Stimulated activated CD4-positive, alpha-beta T cell treated with anti-CD3 and anti-CD28 coated beads, Interleukin-1b, Interleukin-23, amount 100 ng/mL, for 24 hours (primary cell): ENCODE measurements at regions not wholly inside any gene's neighbourhood (a gene's known extent, or its start where the extent isn't known, plus 50 kb on each side); places are given as distances from the start of the nearest gene placed in this dataset.
A peak's percentile ranks its signal among the peaks of the same experiment; 100 is the strongest.

ENCODE experiments used
- DNase-seq, 4 experiments: peaks; one replicate each; pipeline ENCODE4 v3.0.0-alpha.2; 2020; ENCODE audit warnings: low read depth in 4 of 4, low spot score in 1 of 4

DNA sequence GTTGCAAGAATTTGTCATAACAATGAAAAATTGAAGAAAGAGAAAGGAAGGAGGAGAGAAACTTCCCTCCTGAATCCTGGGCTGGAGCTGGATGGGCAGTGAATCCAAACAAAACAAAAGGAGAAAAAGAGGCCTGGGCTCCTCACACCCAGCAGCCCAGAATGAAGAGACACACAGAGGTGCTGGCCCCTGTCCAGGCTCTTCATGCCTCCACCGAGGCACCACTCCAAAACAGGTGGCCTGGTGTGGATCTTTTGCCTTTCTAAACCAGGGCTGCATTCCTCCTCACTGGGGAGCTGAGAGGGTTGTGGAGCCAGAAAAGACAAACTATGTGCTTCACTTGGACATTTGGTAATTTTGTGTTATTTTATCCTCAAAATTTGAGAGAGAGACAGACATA lies 76.0 kb downstream of the FAM124B start:
- no peak for DNase-seq

DNA sequence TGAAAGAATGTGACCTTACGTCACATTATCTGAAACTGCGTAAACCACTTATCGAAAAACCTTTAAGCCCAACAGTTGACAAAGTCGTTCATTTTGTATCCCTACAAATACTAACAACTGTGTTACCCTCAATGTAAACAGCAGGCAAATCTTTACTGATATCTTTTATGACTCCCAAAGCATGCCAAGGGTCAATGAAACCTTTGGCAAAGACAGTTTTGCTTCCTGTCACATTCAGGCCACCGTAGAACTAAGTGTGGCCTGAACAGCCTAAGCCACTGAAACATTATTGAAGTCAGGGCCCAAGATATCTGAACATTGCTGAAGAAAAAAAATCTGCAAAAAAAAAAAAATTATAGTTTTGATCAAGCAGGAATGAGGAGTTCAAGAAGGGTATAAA lies 77.3 kb downstream of the FAM124B start:
- DNase-seq = no peak

DNA sequence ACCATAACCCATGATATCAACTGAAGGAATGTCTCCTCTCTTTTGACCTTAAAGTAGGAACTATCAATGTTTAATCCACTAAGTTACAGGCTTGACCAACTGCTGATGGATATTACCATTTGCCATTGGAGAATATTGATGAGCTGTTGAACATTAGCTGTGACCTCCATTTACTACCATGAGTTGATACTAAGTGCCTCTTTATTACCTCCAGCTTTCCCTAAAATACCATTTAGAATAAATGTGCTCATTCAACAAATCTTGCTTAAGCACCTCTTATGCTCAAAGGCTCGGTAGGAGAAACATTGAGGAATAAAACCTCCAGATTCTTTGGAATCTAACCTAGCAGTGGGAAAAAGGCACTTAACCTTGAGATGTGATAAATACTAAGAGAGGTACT lies 81.2 kb downstream of the FAM124B start:
- no peak for DNase-seq

DNA sequence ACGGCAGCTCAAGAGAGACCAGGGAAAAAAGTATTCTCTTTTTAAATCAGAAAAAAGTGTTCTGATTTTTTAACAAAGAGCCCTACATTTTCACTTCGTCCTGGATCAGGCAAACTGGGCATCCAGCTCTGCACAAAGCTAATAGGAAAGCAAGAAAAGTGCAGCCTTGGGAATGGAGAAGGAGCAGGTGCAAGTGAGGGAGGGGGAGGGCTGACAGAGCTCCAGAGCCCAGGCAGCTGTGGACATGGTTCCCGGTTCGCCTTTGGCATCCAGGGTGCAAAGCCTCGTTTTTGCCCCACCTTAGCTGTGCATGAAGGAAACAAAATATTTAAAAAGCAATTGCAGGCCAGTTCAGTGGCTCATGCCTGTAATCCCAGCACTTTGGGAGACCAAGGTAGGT lies 82.2 kb downstream of the FAM124B start:
- DNase-seq = no peak

DNA sequence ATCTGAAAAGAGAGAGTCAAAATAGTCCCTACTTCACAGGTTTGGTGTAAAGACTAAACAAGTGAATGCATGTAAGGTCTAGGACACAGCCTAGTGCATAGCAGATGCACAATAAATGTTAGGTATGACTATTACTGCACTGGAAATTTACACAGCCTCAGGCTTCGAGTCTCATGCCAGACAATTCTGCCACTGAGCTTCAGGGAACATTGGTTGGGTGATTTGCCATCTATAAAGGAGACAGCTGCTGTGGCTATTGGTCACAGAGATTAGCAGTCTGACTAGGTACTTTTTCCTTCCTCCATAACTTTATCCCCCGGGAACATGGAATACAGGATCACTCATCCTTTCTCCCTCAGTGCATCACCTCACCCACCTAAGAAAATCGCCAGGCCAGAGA lies 89.2 kb downstream of the FAM124B start:
- no peak for DNase-seq

DNA sequence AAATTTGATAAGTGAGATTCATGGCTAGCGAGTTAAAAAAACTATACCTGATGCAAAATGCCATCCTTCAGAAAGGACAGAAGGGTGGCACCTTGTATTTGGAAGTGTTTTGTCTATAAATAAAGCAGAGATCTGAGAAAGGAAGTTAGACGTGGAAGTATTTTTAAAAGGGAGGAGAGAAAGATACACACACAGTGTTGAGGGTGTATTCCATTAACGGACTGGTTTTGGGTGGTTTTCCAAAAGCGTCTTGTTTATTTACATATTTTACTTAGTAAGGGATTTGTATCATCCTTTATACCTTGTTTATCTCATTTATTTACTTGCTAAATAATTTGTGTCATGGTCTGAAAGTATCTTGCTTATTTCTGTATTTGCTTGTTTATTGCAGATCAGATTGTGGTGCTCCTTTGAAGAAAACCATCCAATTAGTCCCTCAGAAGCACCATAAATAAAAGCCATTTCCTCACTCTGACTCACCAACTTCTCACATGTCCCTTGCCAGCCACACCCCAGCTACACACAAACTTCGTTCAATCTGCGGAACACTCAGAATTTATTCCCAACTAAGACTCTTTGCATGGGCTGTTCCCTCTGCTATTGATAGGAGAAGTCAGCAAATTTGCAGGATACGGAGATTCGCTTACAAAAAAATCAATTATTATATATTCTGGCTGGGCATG lies 90.8 kb downstream of the FAM124B start:
- no peak for DNase-seq

DNA sequence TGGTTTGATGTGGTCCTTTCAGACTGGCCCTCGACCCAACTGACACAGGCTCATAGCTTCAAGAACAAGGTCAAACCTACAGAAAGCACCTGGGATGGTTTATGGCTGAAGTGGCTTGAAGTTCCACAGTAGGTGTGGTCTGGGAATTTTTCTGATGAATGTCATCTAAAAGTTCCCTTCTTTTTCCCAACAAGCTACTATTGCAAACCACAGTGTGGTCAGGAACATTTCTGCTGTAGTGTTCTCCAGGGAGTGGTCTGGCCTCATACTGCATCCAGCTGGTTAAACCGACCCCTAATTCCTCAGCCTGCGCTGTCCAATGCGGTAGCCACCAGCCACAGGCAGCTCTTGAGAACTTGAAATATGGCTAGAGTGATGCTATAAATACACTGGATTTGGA lies 92.7 kb downstream of the FAM124B start:
- DNase-seq = no peak

DNA sequence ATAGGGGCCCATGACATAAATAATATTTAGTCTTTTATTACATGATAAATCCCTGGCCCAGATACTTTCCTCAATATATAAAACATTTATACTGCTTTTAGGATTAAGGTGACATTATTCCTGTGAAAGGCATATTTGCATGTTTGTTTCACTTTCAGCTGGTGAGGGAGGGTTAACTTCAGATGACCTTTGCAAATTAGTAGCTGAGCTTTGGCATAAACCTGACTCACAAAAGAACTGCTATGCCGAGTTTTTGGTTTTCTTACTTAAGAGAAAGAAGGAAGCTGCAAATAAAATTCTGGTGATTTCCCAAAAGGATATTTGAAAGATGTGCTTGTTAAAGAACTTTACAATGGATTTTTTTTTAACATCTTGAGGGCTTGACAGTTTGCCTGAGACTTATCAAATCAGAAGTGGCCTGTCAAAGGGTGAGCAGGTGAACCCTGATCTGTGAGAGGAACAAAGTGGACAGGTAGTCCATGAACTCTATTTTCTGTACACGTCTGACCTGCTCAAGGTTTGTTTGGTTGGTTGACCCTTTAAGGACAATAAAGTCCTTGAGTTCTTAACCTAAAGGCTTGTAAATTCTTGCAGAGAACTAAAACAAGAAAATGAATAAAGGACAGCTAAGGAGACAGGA lies 93.5 kb downstream of the FAM124B start:
- no peak for DNase-seq

DNA sequence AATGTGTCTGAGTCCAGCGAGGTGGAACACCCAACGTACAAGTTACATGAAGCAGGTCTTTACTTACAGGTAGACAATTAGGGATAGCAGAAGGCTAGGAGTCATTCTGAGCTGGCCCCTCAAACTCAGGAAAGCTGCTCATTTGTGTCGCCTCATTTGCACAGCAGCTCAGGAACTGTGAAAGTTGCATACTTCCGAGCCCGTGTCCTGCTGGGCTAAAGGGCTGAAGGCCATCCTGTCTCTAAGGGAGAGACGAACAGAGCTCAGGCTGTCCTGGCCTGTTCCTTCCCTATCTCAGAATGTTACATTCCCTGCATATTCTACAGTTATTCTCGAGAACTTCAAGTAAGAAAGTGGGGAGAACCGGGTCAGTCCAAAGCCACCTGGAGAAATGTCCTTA lies 99.0 kb downstream of the FAM124B start:
- DNase-seq = no peak

DNA sequence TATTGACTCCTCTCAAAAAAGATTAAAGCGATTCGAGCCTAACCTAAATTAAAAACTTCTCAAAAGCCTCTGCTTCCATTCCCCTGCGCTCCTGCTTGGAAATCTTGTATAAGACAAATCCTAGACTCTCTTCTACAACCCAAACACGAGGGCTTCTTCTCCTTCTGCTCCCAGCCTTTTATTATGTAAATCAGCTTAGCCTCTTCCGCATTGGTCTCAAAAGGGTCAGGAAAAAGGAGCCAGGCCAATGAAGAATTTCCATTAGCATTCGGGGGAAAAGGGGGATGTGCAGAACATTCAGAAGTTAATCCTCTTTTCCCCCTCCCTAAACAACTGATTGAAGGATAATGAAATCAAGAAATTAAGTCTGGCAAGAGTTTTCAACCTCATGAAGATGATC lies 107.9 kb downstream of the FAM124B start:
- DNase-seq = no peak

DNA sequence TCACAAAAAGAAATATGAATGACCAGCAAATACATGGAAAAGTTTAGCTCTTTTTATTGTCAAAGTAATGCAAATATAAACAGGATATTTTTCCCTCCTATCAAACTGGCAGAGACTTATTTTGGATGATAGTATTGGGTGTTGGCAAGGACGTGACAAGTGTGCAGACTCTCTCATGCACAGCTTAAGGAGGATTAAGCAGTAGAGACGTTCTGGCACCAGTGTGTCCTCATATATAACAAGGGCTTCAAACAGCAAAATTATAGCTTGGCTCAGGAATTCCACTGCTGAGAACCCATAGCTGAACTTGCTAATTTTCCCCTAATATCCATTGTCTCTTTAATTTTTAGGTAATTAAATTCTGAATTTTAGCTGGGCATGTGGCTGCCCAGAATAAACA lies 114.4 kb downstream of the FAM124B start:
- no peak for DNase-seq

DNA sequence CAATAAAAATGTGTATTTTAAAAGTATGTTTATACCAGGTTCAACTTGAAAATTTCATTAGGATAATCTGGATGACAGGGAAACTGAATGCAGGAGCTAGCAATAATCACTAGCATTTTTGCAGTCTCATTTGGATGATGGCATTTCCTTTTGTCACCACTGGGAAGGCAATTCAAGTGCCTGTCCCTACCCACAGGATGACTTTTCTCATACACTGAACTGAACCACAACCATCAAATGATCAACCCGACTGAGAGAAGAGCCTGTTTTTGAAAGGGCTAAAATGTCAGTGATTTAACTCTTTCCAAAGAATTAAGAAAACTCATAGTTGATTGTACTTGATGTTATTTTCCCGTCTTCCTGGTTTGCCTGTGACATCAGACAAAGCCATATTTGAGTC lies 115.0 kb downstream of the FAM124B start:
- DNase-seq = no peak

DNA sequence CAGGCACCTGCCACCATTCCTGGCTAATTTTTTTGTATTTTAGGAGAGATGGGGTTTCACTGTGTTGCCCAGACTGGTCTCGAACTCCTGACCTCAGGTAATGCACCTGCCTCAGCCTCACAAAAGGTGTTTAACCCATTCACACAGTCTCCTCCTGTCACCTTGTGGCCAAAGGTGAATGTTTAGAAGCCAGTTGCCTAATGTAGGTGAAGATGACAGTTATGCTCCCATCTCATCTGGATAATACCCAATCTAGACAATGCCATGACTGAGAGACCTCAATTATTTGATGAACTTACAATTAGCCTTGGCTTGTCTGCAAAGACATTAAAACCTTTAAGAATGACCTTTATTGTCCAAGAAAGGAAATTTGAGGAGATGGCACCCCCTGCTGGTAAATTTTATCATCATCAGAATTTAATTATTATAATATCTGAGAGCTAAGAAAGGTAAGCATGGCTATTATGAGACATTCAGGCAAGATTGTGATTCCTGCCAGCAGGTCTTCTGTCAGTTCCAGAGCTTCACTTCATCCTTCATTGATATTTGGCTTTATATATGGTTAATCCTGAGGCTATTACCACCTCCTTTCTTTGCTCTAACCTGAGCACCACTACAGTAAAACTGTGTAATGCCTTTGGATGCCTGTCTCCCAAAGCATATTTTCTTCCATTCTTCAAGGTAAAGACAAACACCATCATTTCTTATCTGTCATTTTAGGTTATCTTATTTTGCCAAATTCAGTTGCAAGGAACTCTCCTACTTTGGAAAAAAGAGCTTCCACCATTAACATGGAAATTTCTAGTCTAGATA lies 117.6 kb downstream of the FAM124B start:
- DNase-seq = peak in 1 of 4 experiments; percentile 5

DNA sequence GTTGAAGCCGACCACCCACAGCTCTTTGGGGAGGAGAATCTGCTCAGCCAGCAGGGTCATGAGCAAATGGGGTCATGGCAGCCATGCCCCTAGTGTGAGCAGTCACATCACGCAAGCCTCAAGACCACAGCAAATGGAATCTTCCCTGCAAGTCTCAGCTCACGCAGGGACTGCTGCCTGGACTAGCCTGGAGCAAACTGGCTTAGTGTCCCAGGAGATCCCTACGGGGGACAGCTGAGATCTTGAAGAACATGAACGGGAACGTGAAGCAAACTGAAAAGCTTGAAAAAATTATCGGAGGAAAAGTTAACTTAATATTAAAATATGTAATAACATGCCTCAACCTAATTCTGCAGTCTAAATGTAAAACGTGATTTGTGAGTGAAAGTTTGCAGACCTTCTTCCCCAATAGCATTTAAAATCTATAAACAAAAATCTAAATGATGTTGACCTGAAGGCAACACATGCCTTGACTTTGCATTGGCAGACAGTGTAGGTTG lies 118.4 kb downstream of the FAM124B start:
- DNase-seq = no peak

DNA sequence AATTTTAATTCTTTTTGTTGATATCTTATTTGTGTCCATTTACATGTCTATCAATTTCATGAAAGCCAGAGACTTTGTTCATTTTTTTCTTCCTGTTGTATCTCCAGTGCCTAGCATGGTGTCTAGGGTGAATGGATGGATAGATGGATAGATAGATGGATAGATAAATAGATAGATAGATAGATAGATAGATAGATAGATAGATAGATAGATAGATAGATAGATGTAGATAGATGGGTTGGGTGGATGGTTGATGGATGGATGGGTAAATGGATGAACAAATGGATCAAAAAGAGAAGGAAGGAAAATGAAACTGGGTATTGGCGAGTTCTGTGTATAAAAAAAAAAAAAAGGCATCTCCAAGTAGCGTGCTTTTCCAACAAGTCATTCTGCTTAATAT lies 120.5 kb downstream of the FAM124B start:
- no peak for DNase-seq

DNA sequence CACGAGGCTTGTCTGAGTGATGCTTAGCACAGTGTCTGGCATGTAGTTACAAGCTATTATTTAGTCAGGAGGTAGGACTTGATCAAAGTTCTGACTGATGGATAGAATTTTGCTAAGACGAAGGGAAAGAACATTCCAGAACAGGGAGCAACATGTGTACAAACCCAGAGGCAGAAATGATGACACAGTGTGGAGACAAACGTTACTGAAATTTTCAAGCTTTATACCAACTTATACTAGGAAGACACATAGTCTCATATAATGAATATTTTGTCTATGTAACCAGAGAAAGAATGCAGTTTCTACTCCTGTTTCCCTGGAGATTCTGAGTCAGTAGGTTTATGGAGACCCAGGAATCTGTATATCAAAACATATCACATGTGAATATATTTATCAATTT lies 123.4 kb downstream of the FAM124B start:
- no peak for DNase-seq

DNA sequence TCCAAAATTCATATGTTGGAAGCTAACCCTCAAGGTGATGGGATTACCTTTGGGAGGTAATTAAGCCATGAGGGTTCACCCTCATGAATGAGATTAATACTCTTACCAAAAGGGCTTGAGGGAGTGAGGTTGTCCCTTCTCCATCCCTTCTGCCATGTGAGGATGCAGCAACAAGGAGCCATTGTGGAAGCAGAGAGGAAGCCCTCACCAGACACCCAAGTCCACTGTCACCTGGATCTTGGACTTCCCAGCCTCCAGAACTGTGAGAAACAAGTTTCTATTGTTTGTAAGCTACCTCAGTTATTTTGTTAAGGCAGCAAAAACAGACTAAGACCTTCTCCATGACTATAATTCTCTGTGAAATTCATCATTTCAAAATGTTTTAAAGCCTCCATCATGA lies 125.7 kb downstream of the FAM124B start:
- no peak for DNase-seq

DNA sequence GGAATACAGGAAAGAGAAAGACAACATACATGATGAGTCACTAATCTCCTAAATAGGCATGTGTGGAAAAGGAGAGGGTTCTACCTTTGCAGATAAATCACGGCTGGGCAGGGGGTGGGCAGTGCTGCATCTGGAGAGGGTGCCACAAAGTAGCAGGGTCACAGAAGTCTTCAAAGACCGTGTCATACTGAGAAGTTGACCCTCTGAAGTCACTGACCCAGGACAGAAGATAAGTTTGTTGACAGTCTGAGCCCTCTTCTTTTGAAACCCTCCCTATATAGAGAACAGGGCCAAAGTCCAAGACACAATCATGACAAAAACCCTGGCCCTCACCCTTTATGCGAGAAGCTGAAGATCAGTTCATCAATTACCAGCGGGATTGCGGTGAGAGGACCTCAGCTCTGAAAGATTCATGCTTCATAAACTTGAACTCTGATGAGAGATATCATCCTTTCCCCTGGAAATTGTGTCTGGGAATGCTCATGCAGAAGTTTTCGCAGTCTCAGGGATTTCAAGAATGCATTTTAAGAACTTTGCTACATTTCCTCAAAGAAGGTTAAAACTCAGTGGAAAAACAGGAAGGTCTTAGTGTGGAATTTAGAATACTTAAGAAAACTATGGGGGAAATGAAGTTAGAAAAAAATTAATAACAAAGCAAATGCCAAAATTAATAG lies 129.5 kb downstream of the FAM124B start:
- DNase-seq = no peak

DNA sequence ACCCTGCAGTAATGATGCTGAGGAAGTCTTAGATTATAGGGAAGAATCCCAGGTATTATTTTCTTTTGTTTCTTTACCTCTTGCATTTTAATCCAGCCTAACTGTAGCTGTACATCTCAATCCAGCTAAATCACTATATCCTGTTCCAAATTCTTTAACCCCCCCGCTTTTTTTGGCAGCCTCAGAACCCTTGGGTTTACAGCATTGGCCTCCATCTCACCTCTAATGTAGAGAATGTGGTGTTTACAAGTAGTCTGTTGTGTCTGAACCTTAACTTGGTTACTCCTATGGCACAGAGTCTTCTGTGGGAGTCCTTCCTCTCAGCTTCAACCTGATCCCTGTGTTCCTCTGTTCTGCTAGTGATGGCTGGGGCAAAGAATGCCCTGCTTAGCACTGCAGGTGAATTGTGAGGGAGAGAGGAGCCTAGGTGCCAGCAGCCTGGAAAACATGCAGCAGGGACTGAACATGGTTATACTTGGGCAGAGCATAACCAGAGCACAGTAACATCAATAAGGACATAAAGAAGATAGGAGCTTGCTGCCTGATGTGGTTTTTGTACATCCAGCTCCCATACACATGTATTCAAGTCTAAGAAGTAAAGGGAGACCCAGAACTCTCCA lies 130.2 kb downstream of the FAM124B start:
- DNase-seq = no peak

DNA sequence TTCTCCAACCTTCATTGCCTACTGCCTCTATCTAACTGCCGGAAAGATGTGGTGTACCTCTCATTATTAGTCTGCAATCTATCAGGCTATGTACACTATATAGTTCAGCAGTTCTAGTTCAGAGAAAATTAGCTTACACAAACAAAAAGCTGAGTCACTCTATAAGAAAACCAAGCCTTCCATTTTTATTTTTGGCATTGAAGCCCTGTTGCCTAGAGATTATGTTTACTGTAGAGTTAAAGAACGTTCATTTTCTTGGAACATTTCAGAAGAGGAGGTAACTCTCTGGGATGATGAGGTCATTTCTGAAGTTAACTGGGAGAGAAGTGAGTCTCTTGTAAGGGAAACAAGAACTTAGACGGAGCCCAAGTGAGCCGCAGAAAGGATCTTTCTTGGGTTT lies 133.5 kb downstream of the FAM124B start:
- DNase-seq = no peak

DNA sequence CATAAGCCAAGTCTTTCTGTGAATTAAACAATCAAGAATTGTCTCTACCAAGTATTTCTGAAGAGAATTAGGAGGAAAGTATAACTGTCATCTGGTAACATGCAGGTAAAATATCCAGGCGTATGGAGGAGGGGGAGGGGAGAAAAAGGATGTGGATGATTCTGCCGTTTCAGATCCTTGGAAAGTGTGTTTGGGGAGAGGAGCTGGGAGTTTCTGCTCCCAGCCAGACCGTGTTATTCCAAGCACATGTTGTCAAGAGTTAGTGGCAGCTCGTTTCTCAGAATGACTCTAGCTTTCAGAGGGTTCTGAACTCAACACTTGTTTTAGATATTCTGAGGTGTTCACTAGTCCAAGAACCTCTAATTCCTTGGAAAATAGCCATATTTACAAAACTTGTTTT lies 137.6 kb downstream of the FAM124B start:
- no peak for DNase-seq
